SU-DHL-6 (cell line): ENCODE measurements at regions not wholly inside any gene's neighbourhood (a gene's known extent, or its start where the extent isn't known, plus 50 kb on each side); places are given as distances from the start of the nearest gene placed in this dataset.

Experiments
- CTCF ChIP-seq: fragments of 200-600 bp; sonication (generic); IDR thresholded peaks from one replicate; pipeline ENCODE4 v1.5.1; 2017; ENCODE audit warnings: antibody characterized with exemption, mild to moderate bottlenecking, low read length, moderate library complexity; ENCODE audit not compliant: insufficient read depth, poor library complexity, severe bottlenecking
- EZH2phosphoT487 ChIP-seq: fragments of 200-600 bp; sonication (generic), shearing (Covaris generic); conservative IDR thresholded peaks from 2 replicates; pipeline ENCODE4 v1.6.1; 2018; ENCODE audit warnings: mild to moderate bottlenecking, antibody characterized with exemption, low read length, moderate library complexity, mixed read lengths

GRCh38 chr6:74705451-74705850, 500.4 kb downstream of the COL12A1 start:
- no peak for TF ChIP-seq CTCF
- TF ChIP-seq EZH2phosphoT487 = no peak
